ENCODE measurements at regions not wholly inside any gene's neighbourhood (a gene's known extent, or its start where the extent isn't known, plus 50 kb on each side); places are given as distances from the start of the nearest gene placed in this dataset.

GRCh38 chr2:41502752-41503151, 545.1 kb upstream of the PKDCC start:
- DNase-seq (ENCODE audit: low spot score in 2 of 2) = no peak
- Histone ChIP-seq H3K4me3 (no peak overlapping the region), H3K9me3 (no peaks in the 10 kb centered on the region), H3K27ac (no peak overlapping the region), H3K4me1 (no peaks in the 10 kb centered on the region), H3K27me3 (no peaks in the 10 kb centered on the region), H3K36me3 (no peaks in the 10 kb centered on the region)
- TF ChIP-seq CTCF (IDR thresholded peaks at IDR 0.05) = no peak
- intact Hi-C loops (cut with DNase I) = no loop called here

GRCh38 chr2:41504532-41504931, 543.3 kb upstream of the PKDCC start:
- Histone ChIP-seq H3K4me1 (no peaks in the 10 kb centered on the region), H3K27ac (no peak overlapping the region), H3K4me3 (no peak overlapping the region), H3K9me3 (no peaks in the 10 kb centered on the region), H3K27me3 (no peaks in the 10 kb centered on the region), H3K36me3 (no peaks in the 10 kb centered on the region)
- no peak for TF ChIP-seq CTCF (IDR thresholded peaks at IDR 0.05)
- no peak for DNase-seq (ENCODE audit: low spot score in 2 of 2)
- intact Hi-C loops (cut with DNase I) = no loop called here

GRCh38 chr2:41510108-41510507, 537.7 kb upstream of the PKDCC start:
- no peak overlapping the region for H3K4me3 ChIP-seq
- H3K9me3 ChIP-seq = no peaks in the 10 kb centered on the region
- no peak for TF ChIP-seq CTCF (IDR thresholded peaks at IDR 0.05)
- H3K4me1 ChIP-seq = no peaks in the 10 kb centered on the region
- no peaks in the 10 kb centered on the region for H3K27me3 ChIP-seq
- H3K36me3 ChIP-seq = no peaks in the 10 kb centered on the region
- DNase-seq (ENCODE audit: low spot score in 2 of 2) = no peak
- intact Hi-C loops (cut with DNase I) = no loop called here
- H3K27ac ChIP-seq = no peak overlapping the region

- no peak overlapping the region for H3K27ac ChIP-seq
- no peaks in the 10 kb centered on the region for H3K4me1 ChIP-seq
- H3K9me3 ChIP-seq = no peaks in the 10 kb centered on the region
- no peak for DNase-seq (ENCODE audit: low spot score in 2 of 2)
- no peaks in the 10 kb centered on the region for H3K27me3 ChIP-seq
- intact Hi-C loops (cut with DNase I) = no loop called here
- H3K36me3 ChIP-seq = no peaks in the 10 kb centered on the region
- TF ChIP-seq CTCF (IDR thresholded peaks at IDR 0.05) = no peak
- H3K4me3 ChIP-seq = no peak overlapping the region
These were observed 526.6 kb upstream of the PKDCC start for GRCh38 chr2:41521211-41521610.

GRCh38 chr2:41527525-41528323, 520.1 kb upstream of the PKDCC start:
- H3K27ac ChIP-seq = no peak overlapping the region
- no peaks in the 10 kb centered on the region for H3K27me3 ChIP-seq
- H3K9me3 ChIP-seq = no peaks in the 10 kb centered on the region
- DNase-seq (ENCODE audit: low spot score in 2 of 2) = no peak
- intact Hi-C loops (cut with DNase I) = no loop called here
- TF ChIP-seq CTCF (IDR thresholded peaks at IDR 0.05) = no peak
- H3K36me3 ChIP-seq = no peaks in the 10 kb centered on the region
- no peaks in the 10 kb centered on the region for H3K4me1 ChIP-seq
- no peak overlapping the region for H3K4me3 ChIP-seq

All from ascending aorta (tissue), 2 donors.